ENCODE measurements at regions not wholly inside any gene's neighbourhood (a gene's known extent, or its start where the extent isn't known, plus 50 kb on each side); places are given as distances from the start of the nearest gene placed in this dataset.

GRCh38 chr2:120434492-120435308 is 88.8 kb downstream of the INHBB start:
- no peaks in the 10 kb centered on the region for H3K36me3 ChIP-seq
- intact Hi-C loops (cut with DNase I) = no loop called here
- DNase-seq (no peak), ATAC-seq (no peak)
- H3K4me3 ChIP-seq = no peak overlapping the region
- H3K27me3 ChIP-seq (ENCODE audit: low read depth) = peaks cover 5% of the 10 kb centered on the region
- no peak overlapping the region for H3K27ac ChIP-seq
- H3K9me3 ChIP-seq = no peaks in the 10 kb centered on the region
- TF ChIP-seq CTCF (IDR thresholded peaks at IDR 0.05) = no peak
- H3K4me1 ChIP-seq = no peaks in the 10 kb centered on the region

- Histone ChIP-seq H3K4me3 (no peak overlapping the region), H3K27ac (no peak overlapping the region), H3K4me1 (no peaks in the 10 kb centered on the region), H3K9me3 (no peaks in the 10 kb centered on the region), H3K36me3 (no peaks in the 10 kb centered on the region), H3K27me3 (ENCODE audit: low read depth) (peaks cover 10% of the 10 kb centered on the region)
- TF ChIP-seq CTCF (IDR thresholded peaks at IDR 0.05) = no peak
- intact Hi-C loops (cut with DNase I) = no loop called here
- ATAC-seq (no peak), DNase-seq (no peak)
Observed at GRCh38 chr2:120435671-120436459, 89.9 kb downstream of the INHBB start.

- Histone ChIP-seq H3K4me1 (no peaks in the 10 kb centered on the region), H3K36me3 (no peaks in the 10 kb centered on the region), H3K9me3 (no peaks in the 10 kb centered on the region), H3K27me3 (ENCODE audit: low read depth) (peaks cover 12% of the 10 kb centered on the region), H3K27ac (no peak overlapping the region), H3K4me3 (no peak overlapping the region)
- ATAC-seq (no peak), DNase-seq (no peak)
- no peak for TF ChIP-seq CTCF (IDR thresholded peaks at IDR 0.05)
- intact Hi-C loops (cut with DNase I) = no loop called here
Observed at GRCh38 chr2:120436460-120436739, 90.5 kb downstream of the INHBB start.

GRCh38 chr2:120436885-120437603 is 91.1 kb downstream of the INHBB start:
- ATAC-seq (peak in 1 of 2 donors; percentile 21), DNase-seq (no peak)
- intact Hi-C loops (cut with DNase I) = no loop called here

More at GRCh38 chr2:120436885-120437603, 91.1 kb downstream of the INHBB start:
- peaks cover 17% of the 10 kb centered on the region for H3K27me3 ChIP-seq (ENCODE audit: low read depth)
- H3K36me3 ChIP-seq = no peaks in the 10 kb centered on the region
- peak; percentile 33 for TF ChIP-seq CTCF (IDR thresholded peaks at IDR 0.05)
- no peak overlapping the region for H3K4me3 ChIP-seq
- no peaks in the 10 kb centered on the region for H3K9me3 ChIP-seq
- H3K4me1 ChIP-seq = peaks cover 3% of the 10 kb centered on the region
- no peak overlapping the region for H3K27ac ChIP-seq
